GM23248 (cell line): ENCODE measurements at regions not wholly inside any gene's neighbourhood (a gene's known extent, or its start where the extent isn't known, plus 50 kb on each side); places are given as distances from the start of the nearest gene placed in this dataset.

Source experiments
- DNase-seq: peaks from one replicate; pipeline ENCODE4 v3.0.0-alpha.2; 2015
- H2AFZ ChIP-seq: fragments of 200-600 bp; sonication (generic); 2 replicates; pipeline ENCODE4 v1.6.1; 2016; ENCODE audit warnings: antibody characterized with exemption
- H3F3A ChIP-seq: fragments of 200-600 bp; sonication (generic); 2 replicates; pipeline ENCODE4 v1.6.1; 2016; ENCODE audit warnings: mild to moderate bottlenecking, antibody characterized with exemption, mixed run types; ENCODE audit not compliant: insufficient read depth
- H3K27ac ChIP-seq: fragments of 200-600 bp; sonication (generic); 2 replicates; pipeline ENCODE4 v1.5.1; 2016; ENCODE audit warnings: mild to moderate bottlenecking
- H3K27me3 ChIP-seq: fragments of 200-600 bp; sonication (generic); replicated peaks from 2 replicates; pipeline ENCODE4 v1.6.1; 2016; ENCODE audit warnings: mild to moderate bottlenecking; ENCODE audit not compliant: insufficient read depth
- H3K36me3 ChIP-seq: fragments of 200-600 bp; sonication (generic); 2 replicates; pipeline ENCODE4 v1.6.1; 2016; ENCODE audit warnings: low read depth, mild to moderate bottlenecking
- H3K4me1 ChIP-seq: fragments of 200-600 bp; sonication (generic); 2 replicates; pipeline ENCODE4 v1.6.1; 2016; ENCODE audit warnings: mild to moderate bottlenecking; ENCODE audit not compliant: insufficient read depth
- H3K4me2 ChIP-seq: fragments of 200-600 bp; sonication (generic); one replicate; pipeline ENCODE4 v1.6.1; 2016; ENCODE audit warnings: mild to moderate bottlenecking; ENCODE audit not compliant: unreplicated experiment
- H3K4me3 ChIP-seq: fragments of 200-600 bp; sonication (generic); 2 replicates; pipeline ENCODE4 v1.5.1; 2016; ENCODE audit warnings: mild to moderate bottlenecking
- H3K79me2 ChIP-seq: fragments of 200-600 bp; sonication (generic); 2 replicates; pipeline ENCODE4 v1.6.1; 2016; ENCODE audit warnings: mild to moderate bottlenecking; ENCODE audit not compliant: insufficient read depth
- H3K9ac ChIP-seq: fragments of 200-600 bp; sonication (generic); 2 replicates; pipeline ENCODE4 v1.6.1; 2016; ENCODE audit warnings: mild to moderate bottlenecking
- H3K9me2 ChIP-seq: fragments of 200-600 bp; sonication (generic); 2 replicates; pipeline ENCODE4 v1.6.1; 2016; ENCODE audit warnings: mixed run types, mild to moderate bottlenecking, moderate library complexity; ENCODE audit not compliant: insufficient read depth
- H3K9me3 ChIP-seq: fragments of 200-600 bp; sonication (generic); one replicate; pipeline ENCODE4 v1.6.1; 2017; ENCODE audit warnings: low read depth
- H4K20me1 ChIP-seq: fragments of 200-600 bp; sonication (generic); 2 replicates; pipeline ENCODE4 v1.6.0; 2016; ENCODE audit not compliant: insufficient read depth
- EZH2 ChIP-seq: fragments of 200-600 bp; sonication (generic); IDR thresholded peaks from 2 replicates; pipeline ENCODE4 v1.6.1; 2018; ENCODE audit warnings: antibody characterized with exemption, mild to moderate bottlenecking; ENCODE audit not compliant: insufficient read depth, poor library complexity, severe bottlenecking
- EZH2phosphoT487 ChIP-seq: fragments of 200-600 bp; sonication (generic); IDR thresholded peaks from 2 replicates; pipeline ENCODE4 v1.6.1; 2018; ENCODE audit warnings: antibody characterized with exemption, moderate library complexity, mild to moderate bottlenecking, low read depth; ENCODE audit not compliant: insufficient read depth
- WGBS, 2 experiments: methylation state at CpG; one replicate each; pipeline ENCODE4 v1.1.6; 2015 to 2017; ENCODE audit warnings: low lambda C conversion rate in 2 of 2, low coverage in 1 of 2; ENCODE audit errors: missing lambda C conversion rate in 2 of 2; 5-methylcytosine and 5-hydroxymethylcytosine counted together
- in situ Hi-C: fragments of 300-500 bp; cut with MboI; formaldehyde crosslinking; loops from 2 replicates; pipeline ENCODE4 v1.15.0; 2020

- H3K4me1 ChIP-seq: no peaks in the 10 kb centered on the region
- no peaks in the 10 kb centered on the region for H4K20me1 ChIP-seq
- H2AFZ ChIP-seq: no peak overlapping the region
- 62 to 65% methylated on average over 12 to 19 of the region's 19 CpGs for WGBS, 2 experiments
- no peaks in the 10 kb centered on the region for H3K9me2 ChIP-seq
- H3K79me2 ChIP-seq: no peaks in the 10 kb centered on the region
- TF ChIP-seq EZH2 (no peak), EZH2phosphoT487 (no peak)
- H3K27ac ChIP-seq: no peak overlapping the region
- in situ Hi-C loops: no loop called here
- no peaks in the 10 kb centered on the region for H3F3A ChIP-seq
- no peaks in the 10 kb centered on the region for H3K36me3 ChIP-seq
- H3K27me3 ChIP-seq: peaks cover 20% of the 10 kb centered on the region
- no peak for DNase-seq
- no peak overlapping the region for H3K4me3 ChIP-seq
- H3K9me3 ChIP-seq: peaks cover 3% of the 10 kb centered on the region
- no peak overlapping the region for H3K9ac ChIP-seq
- H3K4me2 ChIP-seq: no peak overlapping the region
Measured at GRCh38 chr9:134242706-134243105, 78.3 kb upstream of the RNU6ATAC start.

DNA sequence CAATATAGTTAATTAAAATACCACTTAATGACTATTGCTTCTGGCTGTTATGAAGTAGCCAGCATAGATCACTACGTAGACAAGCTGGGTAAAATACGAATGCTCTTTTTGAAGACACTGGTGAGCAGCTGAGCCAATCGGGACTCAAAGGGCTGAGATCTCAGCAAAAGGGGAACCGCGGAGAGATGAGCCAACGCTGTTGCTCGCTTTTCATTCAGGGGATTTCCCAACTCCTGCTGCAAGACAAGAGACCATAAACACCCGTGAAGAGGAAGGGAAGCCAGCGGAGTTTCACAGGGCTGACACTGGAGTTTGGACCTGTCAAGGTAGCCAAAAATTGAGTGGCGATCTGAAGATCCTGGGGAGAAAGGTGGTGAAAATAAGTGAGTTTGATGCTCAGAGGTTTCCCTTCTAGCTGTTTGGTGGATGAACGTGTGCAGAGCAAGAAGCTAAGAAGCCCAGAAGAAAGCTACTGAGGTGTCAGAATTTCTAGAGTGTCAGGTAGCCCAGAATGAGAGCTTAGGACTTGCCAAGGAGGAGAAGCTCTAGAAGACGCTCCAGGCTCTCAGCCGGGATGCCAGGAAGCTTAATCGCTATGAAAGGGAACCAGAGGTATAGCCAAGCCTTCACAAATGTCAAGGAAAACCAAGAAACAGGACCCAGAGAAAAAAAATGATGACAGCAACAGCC lies 79.6 kb upstream of the RNU6ATAC start:
- Histone ChIP-seq H3K27me3 (peaks cover 20% of the 10 kb centered on the region), H2AFZ (no peak overlapping the region), H3K4me3 (no peak overlapping the region), H3K9ac (no peak overlapping the region), H4K20me1 (no peaks in the 10 kb centered on the region), H3K9me2 (no peaks in the 10 kb centered on the region), H3K36me3 (no peaks in the 10 kb centered on the region), H3F3A (no peaks in the 10 kb centered on the region), H3K4me1 (no peaks in the 10 kb centered on the region), H3K4me2 (no peak overlapping the region), H3K9me3 (peaks cover 3% of the 10 kb centered on the region), H3K79me2 (no peaks in the 10 kb centered on the region), H3K27ac (no peak overlapping the region)
- in situ Hi-C loops: no loop called here
- WGBS, 2 experiments: 8 to 12% methylated on average over 14 of the region's 14 CpGs
- no peak for TF ChIP-seq EZH2
- TF ChIP-seq EZH2phosphoT487: no peak
- DNase-seq: peak; percentile 55

- Histone ChIP-seq H3K27ac (no peak overlapping the region), H3K4me1 (no peaks in the 10 kb centered on the region), H3K79me2 (no peaks in the 10 kb centered on the region), H3K27me3 (peaks cover 20% of the 10 kb centered on the region), H3K4me3 (no peak overlapping the region), H3K9me2 (no peaks in the 10 kb centered on the region), H3F3A (no peaks in the 10 kb centered on the region), H2AFZ (no peak overlapping the region), H4K20me1 (no peaks in the 10 kb centered on the region), H3K9ac (no peak overlapping the region), H3K36me3 (no peaks in the 10 kb centered on the region), H3K9me3 (peaks cover 3% of the 10 kb centered on the region), H3K4me2 (no peak overlapping the region)
- DNase-seq: no peak
- 72 to 77% methylated on average over 11 of the region's 11 CpGs for whole genome bisulfite sequencing, 2 experiments
- TF ChIP-seq EZH2 (no peak), EZH2phosphoT487 (no peak)
- in situ Hi-C loops: no loop called here
Measured at GRCh38 chr9:134245179-134245578, 80.8 kb upstream of the RNU6ATAC start.

DNA sequence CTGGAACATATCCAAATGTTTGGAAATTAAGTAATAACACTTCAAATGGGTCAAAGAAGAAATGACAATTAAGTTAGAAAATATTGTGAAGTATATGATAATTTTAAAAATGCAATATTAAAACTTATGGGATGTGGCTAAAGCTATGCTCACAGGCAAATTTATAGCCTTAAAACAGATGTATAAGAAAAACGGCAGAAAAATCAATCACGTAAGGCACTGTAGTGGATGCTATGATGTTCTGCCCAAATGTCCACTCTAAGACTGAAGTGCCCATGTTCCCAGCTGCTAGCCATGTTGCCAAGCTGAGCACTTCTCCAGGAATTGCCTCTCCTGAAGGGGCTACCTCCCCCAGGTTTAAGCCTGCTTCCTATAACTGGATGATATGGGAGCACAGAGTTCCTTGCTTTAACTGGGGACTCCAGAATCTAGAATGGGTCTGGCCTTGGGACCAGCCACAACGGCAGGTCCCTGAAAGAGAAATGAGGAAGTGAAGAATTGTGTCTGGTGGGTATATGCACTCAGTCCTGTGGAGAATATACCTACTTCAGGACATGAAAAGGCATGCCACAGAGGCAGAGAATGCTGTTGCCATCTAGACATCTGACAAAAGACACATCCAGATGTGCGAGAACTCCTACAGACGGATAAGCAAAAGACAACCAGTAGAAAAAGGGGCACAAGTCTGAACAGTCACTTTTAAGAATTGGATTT lies 78.2 kb upstream of the RXRA start:
- peaks cover 27% of the 10 kb centered on the region for H3K27me3 ChIP-seq
- 73 to 76% methylated on average over 5 of the region's 5 CpGs for WGBS, 2 experiments
- TF ChIP-seq EZH2 (no peak), EZH2phosphoT487 (no peak)
- H3K9me2 ChIP-seq: no peaks in the 10 kb centered on the region
- no peak for DNase-seq
- in situ Hi-C loops: no loop called here
- no peak overlapping the region for H3K27ac ChIP-seq
- H3K4me2 ChIP-seq: no peak overlapping the region
- no peaks in the 10 kb centered on the region for H3K4me1 ChIP-seq
- no peak overlapping the region for H2AFZ ChIP-seq
- H4K20me1 ChIP-seq: no peaks in the 10 kb centered on the region
- peaks cover 3% of the 10 kb centered on the region for H3K9me3 ChIP-seq
- H3K9ac ChIP-seq: no peak overlapping the region
- H3K36me3 ChIP-seq: no peaks in the 10 kb centered on the region
- H3F3A ChIP-seq: no peaks in the 10 kb centered on the region
- H3K4me3 ChIP-seq: no peak overlapping the region
- no peaks in the 10 kb centered on the region for H3K79me2 ChIP-seq
